Transverse colon (tissue), 4 donors: ENCODE measurements at regions not wholly inside any gene's neighbourhood (a gene's known extent, or its start where the extent isn't known, plus 50 kb on each side); places are given as distances from the start of the nearest gene placed in this dataset.

Experiments used
- DNase-seq: peaks from one replicate; pipeline ENCODE4 v3.0.0-alpha.2; 2019
- H3K27ac ChIP-seq, 4 donors: fragments of 200-600 bp; sonication (generic); 2 replicates each; pipeline ENCODE4 v1.5.1; 2016 to 2018; ENCODE audit warnings: inconsistent platforms in 4 of 4
- H3K27me3 ChIP-seq: fragments of 200-600 bp; sonication (generic); 2 replicates; pipeline ENCODE4 v1.5.1; 2017; ENCODE audit warnings: inconsistent platforms
- H3K36me3 ChIP-seq, 4 donors: fragments of 200-600 bp; sonication (generic); 2 replicates each; pipeline ENCODE4 v1.5.1; 2017 to 2019; ENCODE audit warnings: inconsistent platforms in 4 of 4
- H3K4me1 ChIP-seq, 4 donors: fragments of 200-600 bp; sonication (generic); 2 replicates each; pipeline ENCODE4 v1.5.1; 2017 to 2020; ENCODE audit warnings: inconsistent platforms in 4 of 4
- H3K4me3 ChIP-seq, 4 donors: fragments of 200-600 bp; sonication (generic); 1 replicate in 1 of 4; 2 replicates in 3 of 4; pipeline versions ENCODE4 v1.5.1 to v1.6.1; 2017 to 2019; ENCODE audit warnings: inconsistent platforms in 4 of 4
- H3K9me3 ChIP-seq, 2 donors: fragments of 200-600 bp; sonication (generic); 2 replicates each; pipeline ENCODE4 v1.5.1; 2017 to 2019; ENCODE audit warnings: inconsistent platforms in 2 of 2
- CTCF ChIP-seq, 5 experiments: fragments of 200-600 bp in 3 of 5; fragments of 450-650 bp in 2 of 5; sonication (generic) in 3 of 5; IDR thresholded peaks; 1 replicate in 2 of 5; 2 replicates in 3 of 5; pipeline ENCODE4 v1.5.1; 2016 to 2017; ENCODE audit warnings: antibody characterized with exemption in 5 of 5, inconsistent platforms in 3 of 5, mild to moderate bottlenecking in 2 of 5, moderate library complexity in 1 of 5
- EP300 ChIP-seq: sonication (generic); formaldehyde crosslinking; IDR thresholded peaks from one replicate; pipeline ENCODE4 v1.6.1; 2017; ENCODE audit warnings: antibody characterized with exemption, low read depth
- POLR2A ChIP-seq: fragments of 450-650 bp; IDR thresholded peaks from one replicate; pipeline ENCODE4 v1.6.1; 2016; ENCODE audit warnings: antibody characterized with exemption, mild to moderate bottlenecking, moderate library complexity
- POLR2AphosphoS5 ChIP-seq, 3 donors: sonication (generic); formaldehyde crosslinking; IDR thresholded peaks; one replicate each; pipeline ENCODE4 v1.6.1; 2016; ENCODE audit warnings: antibody characterized with exemption in 3 of 3
- WGBS, 2 donors: methylation state at CpG; one replicate each; pipeline ENCODE4 v1.1.5; 2018; ENCODE audit warnings: low coverage in 1 of 2; 5-methylcytosine and 5-hydroxymethylcytosine counted together
- in situ Hi-C, 4 donors: fragments of 200-750 bp; cut with MboI; loops; one replicate each; pipeline versions ENCODE4 v1.15.0 to v1.15.1; 2017; ENCODE audit warnings: low sequenced_read_pairs in 3 of 4, low pct_ligation_motif_present in 1 of 4, low pct_unique_long_range_greater_than_20kb in 1 of 4
- intact Hi-C: fragments of 100-400 bp; cut with DNase I; formaldehyde crosslinking; loops from one replicate; pipeline ENCODE4 v1.15.1; 2023; ENCODE audit warnings: low total_unique reads

GRCh38 chr2:209074711-209075110 lies 349.1 kb upstream of the MAP2 start:
- Histone ChIP-seq H3K27me3 (no peaks in the 10 kb centered on the region), H3K4me1 (no peaks in the 10 kb centered on the region), H3K4me3 (no peak overlapping the region), H3K27ac (no peak overlapping the region), H3K9me3 (no peaks in the 10 kb centered on the region), H3K36me3 (no peaks in the 10 kb centered on the region)
- TF ChIP-seq POLR2A (no peak), POLR2AphosphoS5 (IDR thresholded peaks at IDR 0.05) (no peak), CTCF (IDR thresholded peaks at IDR 0.05) (no peak), EP300 (no peak)
- intact Hi-C loops: no loop called here
- DNase-seq: no peak
- in situ Hi-C loops: no loop called here
- 80 to 91% methylated on average over 3 of the region's 3 CpGs for WGBS, 2 donors

DNA sequence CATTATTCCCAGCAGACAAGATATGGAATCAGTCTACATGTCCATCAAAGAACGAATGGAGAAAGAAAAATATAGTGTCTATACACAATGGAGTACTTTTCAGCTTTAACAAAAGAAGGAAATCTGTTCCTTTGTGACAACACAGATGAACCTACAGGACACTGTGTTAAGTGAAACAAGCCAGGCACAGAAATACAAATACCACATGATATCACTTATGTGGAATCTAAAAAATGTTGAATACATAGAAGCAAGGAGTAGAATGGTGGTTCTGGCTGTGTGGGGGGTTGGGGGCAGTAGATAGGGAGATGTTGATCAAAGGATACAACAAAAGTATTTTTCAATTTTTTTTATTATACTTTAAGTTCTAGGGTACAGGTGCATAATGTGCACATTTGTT lies 347.7 kb upstream of the MAP2 start:
- DNase-seq: no peak
- Histone ChIP-seq H3K27me3 (no peaks in the 10 kb centered on the region), H3K4me3 (no peak overlapping the region), H3K4me1 (no peaks in the 10 kb centered on the region), H3K9me3 (no peaks in the 10 kb centered on the region), H3K27ac (no peak overlapping the region), H3K36me3 (no peaks in the 10 kb centered on the region)
- whole genome bisulfite sequencing, 2 donors: 56 to 75% methylated on average over 1 of the region's 1 CpG
- in situ Hi-C loops: no loop called here
- TF ChIP-seq POLR2AphosphoS5 (IDR thresholded peaks at IDR 0.05): no peak
- no peak for TF ChIP-seq EP300
- TF ChIP-seq POLR2A: no peak
- no peak for TF ChIP-seq CTCF (IDR thresholded peaks at IDR 0.05)
- intact Hi-C loops: no loop called here

- Histone ChIP-seq H3K27me3 (no peaks in the 10 kb centered on the region), H3K4me1 (no peaks in the 10 kb centered on the region), H3K9me3 (no peaks in the 10 kb centered on the region), H3K36me3 (no peaks in the 10 kb centered on the region), H3K4me3 (no peak overlapping the region), H3K27ac (no peak overlapping the region)
- in situ Hi-C loops (no loop called here), intact Hi-C loops (no loop called here)
- no peak for TF ChIP-seq EP300
- TF ChIP-seq POLR2AphosphoS5 (IDR thresholded peaks at IDR 0.05): no peak
- no peak for TF ChIP-seq POLR2A
- TF ChIP-seq CTCF (IDR thresholded peaks at IDR 0.05): no peak
- DNase-seq: no peak
- 83 to 86% methylated on average over 3 of the region's 3 CpGs for WGBS, 2 donors
Observed at GRCh38 chr2:209086761-209087160, 337.1 kb upstream of the MAP2 start.

- in situ Hi-C loops (no loop called here), intact Hi-C loops (no loop called here)
- no peak for TF ChIP-seq CTCF (IDR thresholded peaks at IDR 0.05)
- no peak for TF ChIP-seq POLR2A
- no peak for TF ChIP-seq POLR2AphosphoS5 (IDR thresholded peaks at IDR 0.05)
- no peak for TF ChIP-seq EP300
- no peak overlapping the region for H3K4me3 ChIP-seq
- no peak overlapping the region for H3K27ac ChIP-seq
- no peak for DNase-seq
- no peaks in the 10 kb centered on the region for H3K36me3 ChIP-seq
- H3K27me3 ChIP-seq: no peaks in the 10 kb centered on the region
- H3K4me1 ChIP-seq: no peaks in the 10 kb centered on the region
- no peaks in the 10 kb centered on the region for H3K9me3 ChIP-seq
- 45 to 60% methylated on average over 1 of the region's 1 CpG for WGBS, 2 donors
Observed at GRCh38 chr2:209091056-209091455, 332.8 kb upstream of the MAP2 start.
